ENCODE measurements at regions not wholly inside any gene's neighbourhood (a gene's known extent, or its start where the extent isn't known, plus 50 kb on each side); places are given as distances from the start of the nearest gene placed in this dataset.

- DNase-seq, result no peak
Observed at GRCh38 chr1:5564578-5565257, 427.5 kb downstream of the NPHP4 start.

- DNase-seq, result no peak
Observed at GRCh38 chr1:5563861-5564577, 428.2 kb downstream of the NPHP4 start.

GRCh38 chr1:5562769-5563168, 429.5 kb downstream of the NPHP4 start:
- no peak for DNase-seq

- DNase-seq, result no peak
Observed at GRCh38 chr1:5562331-5562730, 429.9 kb downstream of the NPHP4 start.

- DNase-seq, result no peak
Observed at GRCh38 chr1:5559078-5559477, 433.1 kb downstream of the NPHP4 start.

GRCh38 chr1:5555853-5556252, 436.4 kb downstream of the NPHP4 start:
- no peak for DNase-seq

- no peak for DNase-seq
Observed at GRCh38 chr1:5554784-5555183, 437.4 kb downstream of the NPHP4 start.

- no peak for DNase-seq
Observed at GRCh38 chr1:5554111-5554510, 438.1 kb downstream of the NPHP4 start.

GRCh38 chr1:5552787-5553484, 439.3 kb downstream of the NPHP4 start:
- no peak for DNase-seq

- no peak for DNase-seq
Observed at GRCh38 chr1:5551274-5551975, 440.8 kb downstream of the NPHP4 start.

- DNase-seq, result no peak
Observed at GRCh38 chr1:5548266-5548665, 444.0 kb downstream of the NPHP4 start.

- no peak for DNase-seq
Observed at GRCh38 chr1:5543235-5543634, 449.0 kb downstream of the NPHP4 start.

GRCh38 chr1:5532811-5533210, 459.4 kb downstream of the NPHP4 start:
- no peak for DNase-seq

- no peak for DNase-seq
Observed at GRCh38 chr1:5526822-5527551, 465.2 kb downstream of the NPHP4 start.

- no peak for DNase-seq
Observed at GRCh38 chr1:5526385-5526750, 465.9 kb downstream of the NPHP4 start.

GRCh38 chr1:5525597-5526384, 466.4 kb downstream of the NPHP4 start:
- DNase-seq, result no peak

- no peak for DNase-seq
Observed at GRCh38 chr1:5522531-5523145, 469.6 kb downstream of the NPHP4 start.

GRCh38 chr1:5519366-5520135, 472.7 kb downstream of the NPHP4 start:
- DNase-seq, result no peak

- DNase-seq, result no peak
Observed at GRCh38 chr1:5516756-5517155, 475.5 kb downstream of the NPHP4 start.

- no peak for DNase-seq
Observed at GRCh38 chr1:5515501-5515900, 476.7 kb downstream of the NPHP4 start.
